T-helper 22 cell (primary cell): ENCODE measurements at regions not wholly inside any gene's neighbourhood (a gene's known extent, or its start where the extent isn't known, plus 50 kb on each side); places are given as distances from the start of the nearest gene placed in this dataset.
"Not testable (repeated sequence)": the region's sequence is repeated elsewhere in the genome, so short reads cannot be mapped to it uniquely, and the experiment has no call there.

Source experiments
- DNase-seq: peaks from one replicate; pipeline ENCODE4 v3.0.0-alpha.2; 2020; ENCODE audit warnings: low read depth

DNA sequence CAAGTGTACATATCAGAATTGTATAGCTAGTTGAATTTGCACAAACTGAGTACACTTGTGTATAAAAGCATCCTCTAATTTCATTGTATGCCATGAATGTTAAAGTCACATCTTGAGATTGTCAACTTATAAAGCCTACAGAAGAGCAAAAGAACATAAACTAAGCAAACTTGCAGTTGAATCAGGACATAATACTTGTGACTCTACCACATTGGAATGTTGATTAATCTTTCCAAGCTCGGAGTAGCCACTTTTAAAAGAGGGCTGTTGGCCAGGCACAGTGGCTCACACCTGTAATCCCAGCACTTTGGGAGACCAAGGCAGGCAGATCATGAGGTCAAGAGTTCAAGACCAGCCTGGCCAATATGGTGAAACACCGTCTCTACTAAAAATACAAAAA is 1220.8 kb upstream of the B3GALT2 start:
- not testable (repeated sequence) for DNase-seq

DNA sequence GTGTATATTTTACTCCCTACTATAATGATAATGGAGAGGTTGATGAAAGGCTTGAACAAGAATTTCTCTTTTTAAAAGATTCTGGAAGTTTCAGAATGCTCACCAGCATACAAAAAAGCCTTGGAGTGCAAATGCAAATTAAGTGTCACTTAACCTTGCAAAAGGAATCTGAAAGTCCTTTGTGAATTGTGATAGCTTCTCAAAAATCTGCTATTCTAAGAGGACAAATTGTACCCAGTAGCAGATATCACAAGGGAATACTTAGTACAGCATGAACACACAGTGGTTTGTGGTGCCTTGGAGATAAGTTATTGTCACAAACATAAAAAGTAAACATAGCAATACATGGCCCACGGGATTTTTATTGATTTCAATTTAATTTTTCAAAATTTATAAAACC is 1208.3 kb upstream of the B3GALT2 start:
- DNase-seq, result no peak

- DNase-seq, result no peak
These were observed 1201.1 kb upstream of the B3GALT2 start for GRCh38 chr1:194387531-194387930.

- no peak for DNase-seq
These were observed 1192.1 kb upstream of the B3GALT2 start for GRCh38 chr1:194378517-194378916.

GRCh38 chr1:194374649-194375048 is 1188.2 kb upstream of the B3GALT2 start:
- no peak for DNase-seq

- no peak for DNase-seq
These were observed 1185.9 kb upstream of the B3GALT2 start for GRCh38 chr1:194372266-194372665.

DNA sequence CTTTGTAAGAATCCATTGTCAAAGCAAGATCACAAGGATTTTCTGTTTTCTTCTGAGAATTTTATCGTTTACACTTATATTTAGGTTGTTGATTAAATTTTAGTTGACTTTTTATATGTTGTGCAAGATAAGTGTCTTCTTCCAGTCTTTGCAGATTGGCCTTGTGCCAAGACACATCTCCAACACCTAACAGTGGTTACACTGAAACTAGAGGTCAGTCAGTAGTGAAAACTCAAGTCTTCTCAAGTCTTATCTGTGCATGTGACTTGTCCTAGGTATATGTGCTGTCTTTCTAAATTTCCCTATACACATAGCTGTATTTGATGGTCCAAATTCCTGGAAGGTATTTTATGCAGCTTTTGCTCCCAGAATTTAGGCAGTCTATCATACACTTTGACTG is 1183.2 kb upstream of the B3GALT2 start:
- DNase-seq, result no peak

- DNase-seq, result no peak
These were observed 1182.6 kb upstream of the B3GALT2 start for GRCh38 chr1:194369060-194369459.

DNA sequence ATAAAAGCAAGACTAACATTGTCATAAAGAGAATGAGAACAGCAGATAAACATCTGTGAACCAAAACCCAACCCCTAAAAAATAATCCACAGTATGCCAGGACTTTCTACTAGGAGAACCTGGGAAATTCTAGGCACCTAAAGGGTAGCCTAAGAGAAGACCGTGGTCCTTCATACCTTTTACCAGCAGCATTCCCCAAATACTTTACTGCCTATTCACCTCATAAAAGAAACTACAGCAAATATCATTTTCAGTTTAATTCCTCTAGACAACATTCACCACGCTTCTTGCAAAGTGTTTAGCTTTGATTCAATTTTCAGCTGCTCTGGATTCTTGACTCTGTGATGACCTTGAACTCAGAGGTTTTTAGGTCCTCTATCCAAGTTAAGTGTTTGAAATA is 1180.7 kb upstream of the B3GALT2 start:
- no peak for DNase-seq

DNA sequence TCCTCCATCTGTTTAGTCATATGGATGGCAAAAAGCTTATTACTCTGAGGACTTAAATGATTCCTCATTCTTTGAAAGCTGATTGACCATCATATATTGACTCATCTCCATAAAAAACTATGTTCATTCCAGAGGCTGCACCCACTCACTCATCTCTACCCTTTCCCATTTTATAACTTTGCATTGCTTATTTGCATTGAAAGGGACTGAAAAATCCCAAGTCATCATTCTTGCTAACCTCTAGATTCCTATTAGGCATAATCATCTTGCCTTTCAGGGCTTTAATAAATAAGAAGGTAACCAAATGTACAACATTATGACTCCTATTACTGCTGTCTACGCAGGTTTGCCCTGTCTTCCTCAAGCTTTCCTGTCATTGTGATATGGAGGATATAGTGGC is 1180.3 kb upstream of the B3GALT2 start:
- DNase-seq, result no peak

GRCh38 chr1:194362327-194362726 is 1175.9 kb upstream of the B3GALT2 start:
- no peak for DNase-seq

DNA sequence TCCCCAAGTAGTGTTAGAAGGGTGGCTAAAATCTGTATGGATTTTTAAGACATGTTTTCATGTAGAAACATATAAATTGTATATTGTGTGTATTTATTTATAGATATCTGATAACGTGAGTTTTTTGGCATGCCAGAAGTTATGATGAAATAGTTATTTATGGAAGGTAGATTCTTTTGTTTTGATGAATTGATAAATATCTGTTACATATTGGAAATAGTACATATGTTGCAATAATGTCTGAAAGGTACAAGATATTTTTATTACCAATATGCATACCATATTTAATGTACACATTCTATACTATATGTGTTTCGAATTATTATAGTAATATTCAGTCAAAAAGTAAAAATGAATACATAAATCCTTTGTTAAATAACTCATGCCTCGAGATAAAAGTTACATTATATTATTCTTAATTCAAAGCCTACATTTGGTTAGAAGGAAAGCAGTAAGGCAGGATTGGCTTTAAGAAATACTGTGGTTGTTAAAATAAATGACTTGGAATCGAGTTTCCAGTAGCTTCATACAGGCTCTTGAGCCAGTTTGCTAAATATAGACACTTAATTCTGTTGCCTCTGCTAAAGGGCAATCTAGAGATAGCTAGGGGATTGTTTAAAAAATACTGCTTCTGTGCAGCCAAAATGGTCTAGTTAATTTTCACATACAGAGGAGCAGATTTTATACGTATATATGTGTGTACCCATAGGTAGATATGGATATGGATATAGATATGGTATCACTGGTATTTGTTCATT is 1175.1 kb upstream of the B3GALT2 start:
- no peak for DNase-seq

GRCh38 chr1:194358208-194358581 is 1171.8 kb upstream of the B3GALT2 start:
- no peak for DNase-seq

GRCh38 chr1:194357573-194358207 is 1171.3 kb upstream of the B3GALT2 start:
- DNase-seq, result not testable (repeated sequence)

DNA sequence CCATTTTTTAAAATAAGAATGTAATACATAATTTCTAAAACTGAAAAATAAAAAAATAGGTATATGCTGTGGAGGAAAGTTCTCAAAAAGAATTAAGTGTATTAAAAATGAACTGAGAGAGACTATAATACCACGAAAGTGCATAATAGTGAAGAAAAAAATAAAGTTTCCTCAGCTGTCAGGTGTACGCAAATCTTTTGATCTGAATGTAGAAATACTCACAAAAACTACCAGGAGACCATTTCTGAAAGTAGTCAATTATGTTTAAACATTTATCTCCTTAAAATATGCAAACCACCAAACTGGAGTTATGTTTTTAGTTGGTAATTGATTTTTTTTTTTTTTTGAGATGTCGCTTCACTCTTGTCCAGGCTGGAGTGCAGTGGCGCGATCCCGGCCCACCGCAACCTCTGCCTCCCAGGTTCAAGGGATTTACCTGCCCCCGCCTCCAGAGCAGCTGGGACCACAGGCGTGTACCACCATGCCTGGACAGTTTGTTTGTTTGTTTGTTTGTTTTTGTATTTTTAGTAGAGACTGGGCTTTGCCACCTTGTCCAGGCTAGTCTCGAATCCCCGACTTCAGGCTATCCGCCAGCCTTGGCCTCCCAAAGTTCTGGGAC is 1169.2 kb upstream of the B3GALT2 start:
- no peak for DNase-seq

DNA sequence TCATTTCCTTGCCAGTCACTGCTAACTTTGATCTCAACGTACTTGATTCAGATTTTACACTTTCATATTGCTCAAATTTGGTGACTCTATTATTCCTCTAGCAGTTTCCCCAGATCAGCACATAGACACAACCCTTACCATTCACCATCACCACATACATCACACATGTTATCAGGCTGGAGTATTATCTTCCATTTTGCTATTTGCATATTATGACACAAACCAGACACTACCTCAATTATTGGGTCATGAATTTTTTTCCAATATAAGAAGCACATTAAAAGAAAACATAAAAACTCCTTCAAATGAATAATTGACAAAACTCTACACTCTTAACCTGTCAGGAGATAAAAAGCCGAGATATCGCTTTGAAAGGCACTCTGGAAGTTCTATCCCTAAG is 1166.7 kb upstream of the B3GALT2 start:
- DNase-seq, result no peak

DNA sequence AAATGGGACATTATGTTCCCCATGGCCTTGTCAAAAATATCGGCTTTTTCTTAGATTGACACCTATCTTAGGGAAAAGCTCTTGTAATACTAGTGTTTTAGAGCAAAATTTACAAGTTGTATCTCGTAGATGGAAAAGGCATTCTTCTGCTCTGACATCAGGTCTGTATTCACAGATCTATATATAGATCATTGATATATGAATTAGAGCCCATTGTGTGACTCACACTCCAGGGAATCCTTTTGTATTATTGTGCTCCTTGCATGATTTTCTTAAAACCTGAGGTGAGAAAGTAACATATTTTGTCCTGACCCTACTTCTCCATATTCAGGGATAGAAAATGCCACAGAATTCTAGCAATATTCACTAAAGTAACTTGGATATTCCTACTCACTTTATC is 1160.8 kb upstream of the B3GALT2 start:
- DNase-seq, result no peak

- DNase-seq, result no peak
These were observed 1156.3 kb upstream of the B3GALT2 start for GRCh38 chr1:194342484-194343262.

GRCh38 chr1:194341587-194341986 is 1155.2 kb upstream of the B3GALT2 start:
- no peak for DNase-seq

GRCh38 chr1:194339471-194339870 is 1153.1 kb upstream of the B3GALT2 start:
- DNase-seq, result no peak

- DNase-seq, result no peak
These were observed 1152.0 kb upstream of the B3GALT2 start for GRCh38 chr1:194338241-194338948.

DNA sequence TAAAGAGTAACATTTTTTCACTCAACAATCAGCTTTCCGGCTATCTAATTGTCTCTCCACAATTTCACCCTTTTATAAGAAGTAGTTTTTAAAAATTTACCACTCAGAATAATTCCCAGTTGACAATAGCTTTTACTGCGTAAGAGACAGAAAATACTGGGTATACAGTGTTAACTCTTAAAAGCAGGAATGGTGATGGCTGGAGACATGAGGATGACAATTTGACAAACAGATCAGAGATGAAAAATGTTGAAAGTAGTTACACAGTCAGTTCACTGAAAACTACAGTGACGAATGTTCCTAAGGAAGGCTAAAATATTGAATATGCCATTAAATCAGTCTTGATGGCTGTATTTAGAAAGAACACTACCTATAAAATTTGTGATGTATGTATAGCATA is 1146.8 kb upstream of the B3GALT2 start:
- no peak for DNase-seq
